ENCODE measurements at regions not wholly inside any gene's neighbourhood (a gene's known extent, or its start where the extent isn't known, plus 50 kb on each side); places are given as distances from the start of the nearest gene placed in this dataset.
A peak's percentile ranks its signal among the peaks of the same experiment; 100 is the strongest.

- Histone ChIP-seq H3K9me3 (ENCODE audit: low read depth, low read length, poor library complexity, severe bottlenecking) (no peaks in the 10 kb centered on the region), H3K4me1 (ENCODE audit: insufficient read depth, low read length, poor library complexity, severe bottlenecking) (peaks cover 4% of the 10 kb centered on the region), H3K4me3 (ENCODE audit: low read depth, low read length, poor library complexity, severe bottlenecking) (no peak overlapping the region), H3K27me3 (replicated peaks; ENCODE audit: insufficient read depth, low read depth, low read length, poor library complexity) (no peaks in the 10 kb centered on the region), H3K27ac (ENCODE audit: low read depth, low read length, poor library complexity, severe bottlenecking) (no peak overlapping the region), H3K36me3 (ENCODE audit: insufficient read depth, low read length, poor library complexity, severe bottlenecking) (no peaks in the 10 kb centered on the region)
- ChIA-PET CTCF (no interaction called here), POLR2A (ENCODE audit: low non-redundant PET) (no interaction called here)
- no TSS peak for BruUV-seq (replicated peaks)
- TF ChIP-seq EZH2 (IDR thresholded peaks at IDR 0.05; ENCODE audit: borderline replicate concordance, low read depth, low read length, poor library complexity, severe bottlenecking) (no peak), CTCF (conservative IDR thresholded peaks at IDR 0.05; ENCODE audit: low read depth, low read length) (no peak)
- DNase-seq (ENCODE audit: low spot score), result no peak
- intact Hi-C loops (cut with micrococcal nuclease; ENCODE audit: unreplicated experiment), result no loop called here
Observed at GRCh38 chr4:17128268-17128667, 229.8 kb upstream of the LDB2 start.

- CTCF ChIA-PET, result no interaction called here
- POLR2A ChIA-PET (ENCODE audit: low non-redundant PET), result no interaction called here
- Histone ChIP-seq H3K4me1 (ENCODE audit: insufficient read depth, low read length, poor library complexity, severe bottlenecking) (peaks cover 4% of the 10 kb centered on the region), H3K4me3 (ENCODE audit: low read depth, low read length, poor library complexity, severe bottlenecking) (no peak overlapping the region), H3K36me3 (ENCODE audit: insufficient read depth, low read length, poor library complexity, severe bottlenecking) (no peaks in the 10 kb centered on the region), H3K9me3 (ENCODE audit: low read depth, low read length, poor library complexity, severe bottlenecking) (no peaks in the 10 kb centered on the region), H3K27me3 (replicated peaks; ENCODE audit: insufficient read depth, low read depth, low read length, poor library complexity) (no peaks in the 10 kb centered on the region), H3K27ac (ENCODE audit: low read depth, low read length, poor library complexity, severe bottlenecking) (no peak overlapping the region)
- DNase-seq (ENCODE audit: low spot score), result no peak
- BruUV-seq (replicated peaks), result no TSS peak
- intact Hi-C loops (cut with micrococcal nuclease; ENCODE audit: unreplicated experiment), result no loop called here
- TF ChIP-seq EZH2 (IDR thresholded peaks at IDR 0.05; ENCODE audit: borderline replicate concordance, low read depth, low read length, poor library complexity, severe bottlenecking) (no peak), CTCF (conservative IDR thresholded peaks at IDR 0.05; ENCODE audit: low read depth, low read length) (no peak)
Observed at GRCh38 chr4:17126321-17126966, 228.0 kb upstream of the LDB2 start.

GRCh38 chr4:17124767-17125166 is 226.3 kb upstream of the LDB2 start:
- intact Hi-C loops (cut with micrococcal nuclease; ENCODE audit: unreplicated experiment), result no loop called here
- no peak overlapping the region for H3K27ac ChIP-seq (ENCODE audit: low read depth, low read length, poor library complexity, severe bottlenecking)

More at GRCh38 chr4:17124767-17125166, 226.3 kb upstream of the LDB2 start:
- H3K4me3 ChIP-seq (ENCODE audit: low read depth, low read length, poor library complexity, severe bottlenecking), result no peak overlapping the region
- peaks cover 4% of the 10 kb centered on the region for H3K4me1 ChIP-seq (ENCODE audit: insufficient read depth, low read length, poor library complexity, severe bottlenecking)
- no TSS peak for BruUV-seq (replicated peaks)
- ChIA-PET CTCF (no interaction called here), POLR2A (ENCODE audit: low non-redundant PET) (no interaction called here)
- no peaks in the 10 kb centered on the region for H3K27me3 ChIP-seq (replicated peaks; ENCODE audit: insufficient read depth, low read depth, low read length, poor library complexity)
- H3K9me3 ChIP-seq (ENCODE audit: low read depth, low read length, poor library complexity, severe bottlenecking), result peaks cover 8% of the 10 kb centered on the region
- peak; percentile 15 for DNase-seq (ENCODE audit: low spot score)
- TF ChIP-seq CTCF (conservative IDR thresholded peaks at IDR 0.05; ENCODE audit: low read depth, low read length) (peak; percentile 46), EZH2 (IDR thresholded peaks at IDR 0.05; ENCODE audit: borderline replicate concordance, low read depth, low read length, poor library complexity, severe bottlenecking) (no peak)
- H3K36me3 ChIP-seq (ENCODE audit: insufficient read depth, low read length, poor library complexity, severe bottlenecking), result no peaks in the 10 kb centered on the region
